PC-9 (cell line): ENCODE measurements at regions not wholly inside any gene's neighbourhood (a gene's known extent, or its start where the extent isn't known, plus 50 kb on each side); places are given as distances from the start of the nearest gene placed in this dataset.

ENCODE experiments used
- BruUV-seq: library from RNA; stranded (reverse); fragments of 400-500 nt; replicated peaks from 2 replicates; lab custom pipeline; 2021; lab: Mats Ljungman, UMichigan
- CTCF ChIA-PET: fragments of 300-600 bp; sonication (Branson Sonifier 250); formaldehyde crosslinking; loops from one replicate; lab custom pipeline; 2022; ENCODE audit warnings: antibody characterized with exemption; lab: Charles Lee
- POLR2A ChIA-PET: fragments of 300-600 bp; sonication (Branson Sonifier 250); formaldehyde crosslinking; loops from one replicate; lab custom pipeline; 2022; ENCODE audit warnings: antibody characterized with exemption; ENCODE audit not compliant: unreplicated experiment; lab: Charles Lee
- DNase-seq, 2 experiments: peaks; one replicate each; pipeline versions ENCODE4 v3.0.0 to v3.0.0-alpha.2; 2015 to 2022; ENCODE audit warnings: mixed read lengths in 1 of 2
- H2AFZ ChIP-seq: fragments of 200-600 bp; sonication (generic); 2 replicates; pipeline ENCODE4 v1.8.1; 2017; ENCODE audit warnings: antibody characterized with exemption
- H3F3A ChIP-seq: fragments of 200-600 bp; sonication (generic); 2 replicates; pipeline ENCODE4 v1.8.1; 2017; ENCODE audit warnings: antibody characterized with exemption, mild to moderate bottlenecking, low read depth; ENCODE audit not compliant: insufficient read depth
- H3K27ac ChIP-seq: fragments of 200-600 bp; sonication (generic); 2 replicates; pipeline ENCODE4 v1.6.1; 2016; ENCODE audit warnings: mixed run types
- H3K27me3 ChIP-seq: fragments of 200-600 bp; sonication (generic); 2 replicates; pipeline ENCODE4 v1.6.1; 2016; ENCODE audit warnings: low read depth, mixed run types; ENCODE audit not compliant: insufficient read depth
- H3K36me3 ChIP-seq: fragments of 200-600 bp; sonication (generic); 2 replicates; pipeline ENCODE4 v1.6.1; 2016; ENCODE audit warnings: low read depth, mixed run types
- H3K4me1 ChIP-seq: fragments of 200-600 bp; sonication (generic); replicated peaks from 2 replicates; pipeline ENCODE4 v1.6.1; 2016; ENCODE audit warnings: mixed run types; ENCODE audit not compliant: insufficient read depth
- H3K4me2 ChIP-seq: fragments of 200-600 bp; sonication (generic); 2 replicates; pipeline ENCODE4 v1.6.1; 2017; ENCODE audit warnings: mixed run types
- H3K4me3 ChIP-seq: fragments of 200-600 bp; sonication (generic); 2 replicates; pipeline ENCODE4 v1.6.1; 2016; ENCODE audit warnings: mixed run types
- H3K79me2 ChIP-seq: fragments of 200-600 bp; sonication (generic); 2 replicates; pipeline ENCODE4 v1.6.1; 2017; ENCODE audit warnings: low read depth, mixed run types
- H3K9me2 ChIP-seq: fragments of 200-600 bp; sonication (generic); 2 replicates; pipeline ENCODE4 v1.8.1; 2017; ENCODE audit warnings: mild to moderate bottlenecking; ENCODE audit not compliant: insufficient read depth
- H3K9me3 ChIP-seq: fragments of 200-600 bp; sonication (generic); 2 replicates; pipeline ENCODE4 v1.8.1; 2016; ENCODE audit warnings: low read depth; ENCODE audit not compliant: insufficient read depth
- H4K20me1 ChIP-seq: fragments of 200-600 bp; sonication (generic); 2 replicates; pipeline ENCODE4 v1.8.1; 2017; ENCODE audit not compliant: insufficient read depth
- EZH2 ChIP-seq: fragments of 200-600 bp; sonication (generic); IDR thresholded peaks from 2 replicates; pipeline ENCODE4 v1.8.0; 2017; ENCODE audit warnings: antibody characterized with exemption, low read depth
- intact Hi-C: fragments of 100-400 bp; cut with micrococcal nuclease; formaldehyde crosslinking; loops from one replicate; pipeline ENCODE4 v1.10.0; 2022; ENCODE audit not compliant: unreplicated experiment
- TF ChIP-seq, protein P1 (sequence below): fragments of 200-600 bp; sonication (generic); conservative IDR thresholded peaks from 2 replicates; pipeline ENCODE4 v1.6.1; 2017; ENCODE audit warnings: mixed run types, antibody characterized with exemption, mild to moderate bottlenecking, moderate library complexity

DNA sequence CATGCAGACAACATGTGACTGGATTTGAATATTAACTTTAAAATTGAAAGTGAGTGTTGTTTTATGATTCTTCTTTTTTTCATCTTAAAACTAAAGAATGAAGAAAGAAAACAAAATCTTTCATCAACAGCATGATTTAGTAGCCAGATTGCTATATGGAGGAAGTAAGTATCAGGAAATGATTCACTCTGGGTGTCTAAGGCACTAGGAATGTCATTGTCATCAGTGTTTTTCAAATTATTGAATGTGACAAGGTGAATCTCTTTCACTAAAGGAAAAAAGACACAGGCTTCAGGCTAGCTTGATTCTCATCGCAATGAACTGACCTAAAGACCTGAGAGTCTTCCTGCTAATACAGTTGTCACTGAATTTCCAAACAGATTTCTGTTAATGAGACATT, 430.1 kb downstream of the FBXO15 start:
- POLR2A ChIA-PET: no interaction called here
- Histone ChIP-seq H3K9me2 (no peaks in the 10 kb centered on the region), H3F3A (peaks cover 10% of the 10 kb centered on the region), H4K20me1 (no peaks in the 10 kb centered on the region), H3K27me3 (no peaks in the 10 kb centered on the region), H2AFZ (0 out of 2 replicates have a peak overlapping the region, but pooled peaks have one; percentile 23), H3K4me3 (no peak overlapping the region), H3K36me3 (no peaks in the 10 kb centered on the region), H3K9me3 (peaks cover 32% of the 10 kb centered on the region), H3K27ac (peak overlapping the region; percentile 79), H3K4me2 (no peak overlapping the region), H3K4me1 (peaks cover 11% of the 10 kb centered on the region), H3K79me2 (no peaks in the 10 kb centered on the region)
- CTCF ChIA-PET: no interaction called here
- BruUV-seq: no TSS peak
- TF ChIP-seq, protein P1, sequence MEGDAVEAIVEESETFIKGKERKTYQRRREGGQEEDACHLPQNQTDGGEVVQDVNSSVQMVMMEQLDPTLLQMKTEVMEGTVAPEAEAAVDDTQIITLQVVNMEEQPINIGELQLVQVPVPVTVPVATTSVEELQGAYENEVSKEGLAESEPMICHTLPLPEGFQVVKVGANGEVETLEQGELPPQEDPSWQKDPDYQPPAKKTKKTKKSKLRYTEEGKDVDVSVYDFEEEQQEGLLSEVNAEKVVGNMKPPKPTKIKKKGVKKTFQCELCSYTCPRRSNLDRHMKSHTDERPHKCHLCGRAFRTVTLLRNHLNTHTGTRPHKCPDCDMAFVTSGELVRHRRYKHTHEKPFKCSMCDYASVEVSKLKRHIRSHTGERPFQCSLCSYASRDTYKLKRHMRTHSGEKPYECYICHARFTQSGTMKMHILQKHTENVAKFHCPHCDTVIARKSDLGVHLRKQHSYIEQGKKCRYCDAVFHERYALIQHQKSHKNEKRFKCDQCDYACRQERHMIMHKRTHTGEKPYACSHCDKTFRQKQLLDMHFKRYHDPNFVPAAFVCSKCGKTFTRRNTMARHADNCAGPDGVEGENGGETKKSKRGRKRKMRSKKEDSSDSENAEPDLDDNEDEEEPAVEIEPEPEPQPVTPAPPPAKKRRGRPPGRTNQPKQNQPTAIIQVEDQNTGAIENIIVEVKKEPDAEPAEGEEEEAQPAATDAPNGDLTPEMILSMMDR: no peak
- no peak for TF ChIP-seq EZH2
- peak in 1 of 2 experiments; percentile 74 for DNase-seq
- intact Hi-C loops: no loop called here

DNA sequence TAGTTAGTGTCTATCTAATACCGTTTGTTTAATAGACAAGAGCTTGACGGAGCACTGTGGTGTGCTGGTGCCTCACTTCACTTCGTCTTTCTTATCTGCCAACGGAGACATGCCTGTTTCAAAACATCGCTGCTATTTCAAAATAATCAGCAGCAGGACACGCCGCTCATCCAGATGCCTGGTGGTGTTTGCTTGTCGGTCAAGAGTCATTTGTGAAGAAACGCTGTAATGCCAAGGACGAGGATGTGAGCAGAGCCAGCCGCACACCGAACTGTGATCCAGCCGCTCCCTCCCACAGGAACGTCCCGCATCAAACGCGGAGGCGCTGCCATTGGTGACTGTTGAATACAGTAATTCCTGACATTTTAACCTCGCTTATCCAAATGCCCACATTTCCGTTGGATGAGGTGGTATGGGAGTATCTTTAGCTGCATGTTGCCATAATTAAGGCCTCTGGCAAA, 432.4 kb downstream of the FBXO15 start:
- no TSS peak for BruUV-seq

DNA sequence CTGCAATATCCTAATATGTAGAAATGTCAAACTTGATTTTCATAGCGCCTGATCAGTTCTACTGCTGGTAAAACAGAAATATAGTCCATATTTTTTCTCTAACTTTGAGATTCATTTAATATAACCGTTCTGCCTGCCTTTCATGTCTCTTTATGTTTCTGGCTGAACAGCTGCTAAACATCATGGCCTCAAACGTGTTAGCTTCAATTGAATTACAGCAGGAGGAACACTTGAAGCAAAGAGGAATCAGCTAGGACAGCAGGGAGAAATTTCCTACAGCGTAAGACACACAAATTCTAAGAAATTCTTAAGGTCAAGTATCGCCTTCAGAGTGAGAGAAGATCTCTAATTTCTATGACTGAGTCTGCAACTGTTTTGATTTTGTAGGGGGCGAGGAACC, 433.2 kb downstream of the FBXO15 start:
- no peaks in the 10 kb centered on the region for H3K9me2 ChIP-seq
- no peaks in the 10 kb centered on the region for H3K79me2 ChIP-seq
- H4K20me1 ChIP-seq: no peaks in the 10 kb centered on the region
- peaks cover 11% of the 10 kb centered on the region for H3K4me1 ChIP-seq
- no peak for TF ChIP-seq EZH2
- TF ChIP-seq, protein P1: no peak
- ChIA-PET POLR2A (no interaction called here), CTCF (no interaction called here)
- H3K9me3 ChIP-seq: peaks cover 32% of the 10 kb centered on the region
- intact Hi-C loops: no loop called here
- no peak overlapping the region for H3K4me3 ChIP-seq
- BruUV-seq: no TSS peak
- H2AFZ ChIP-seq: no peak overlapping the region
- no peaks in the 10 kb centered on the region for H3K36me3 ChIP-seq
- H3K27ac ChIP-seq: no peak overlapping the region
- peaks cover 10% of the 10 kb centered on the region for H3F3A ChIP-seq
- DNase-seq: no peak
- H3K4me2 ChIP-seq: no peak overlapping the region
- no peaks in the 10 kb centered on the region for H3K27me3 ChIP-seq

More for the DNA sequence above, 432.4 kb downstream of the FBXO15 start:
- H3K4me2 ChIP-seq: no peak overlapping the region
- H3K27ac ChIP-seq: no peak overlapping the region
- H2AFZ ChIP-seq: no peak overlapping the region
- DNase-seq: no peak
- intact Hi-C loops: no loop called here
- H3K4me1 ChIP-seq: peaks cover 11% of the 10 kb centered on the region
- no peak overlapping the region for H3K4me3 ChIP-seq
- no peaks in the 10 kb centered on the region for H3K36me3 ChIP-seq
- ChIA-PET CTCF (no interaction called here), POLR2A (no interaction called here)
- H3K79me2 ChIP-seq: no peaks in the 10 kb centered on the region
- no peaks in the 10 kb centered on the region for H4K20me1 ChIP-seq
- TF ChIP-seq EZH2: no peak
- TF ChIP-seq, protein P1: no peak
- H3F3A ChIP-seq: peaks cover 10% of the 10 kb centered on the region
- H3K9me2 ChIP-seq: no peaks in the 10 kb centered on the region
- H3K27me3 ChIP-seq: no peaks in the 10 kb centered on the region
- peaks cover 32% of the 10 kb centered on the region for H3K9me3 ChIP-seq
